SK-N-SH (cell line): ENCODE measurements at regions not wholly inside any gene's neighbourhood (a gene's known extent, or its start where the extent isn't known, plus 50 kb on each side); places are given as distances from the start of the nearest gene placed in this dataset.

Experiments used
- CTCF ChIA-PET: fragments of 300-600, 350-600 bp; formaldehyde crosslinking; extraction: SDS; loops from one replicate; lab custom pipeline; 2021; lab: Yijun Ruan, JAX
- POLR2A ChIA-PET: fragments of 350-600 bp; sonication (Branson Sonifier 250); formaldehyde crosslinking; extraction: SDS; loops from one replicate; lab custom pipeline; 2020; ENCODE audit warnings: antibody characterized with exemption, inconsistent platforms; lab: Yijun Ruan, JAX
- DNase-seq: peaks from one replicate; pipeline ENCODE4 v3.0.0; 2012
- H2AFZ ChIP-seq: fragments of 200-600 bp; sonication (generic); 2 replicates; pipeline ENCODE4 v1.8.1; 2016; ENCODE audit warnings: antibody characterized with exemption, mild to moderate bottlenecking, low read depth
- H3F3A ChIP-seq: fragments of 200-600 bp; sonication (generic); replicated peaks from 2 replicates; pipeline ENCODE3; 2016; ENCODE audit warnings: antibody characterized with exemption, mild to moderate bottlenecking; ENCODE audit not compliant: insufficient read depth
- H3K27ac ChIP-seq, 2 experiments: fragments of 200-500 bp in 1 of 2; fragments of 200-600 bp in 1 of 2; sonication (Bioruptor generic) in 1 of 2; sonication (generic), shearing (Covaris generic) in 1 of 2; 2 replicates each; pipeline versions ENCODE4 v1.5.1 to v1.6.1; 2014 to 2016; ENCODE audit warnings: low read depth in 2 of 2, inconsistent platforms in 1 of 2, low read length in 1 of 2, mild to moderate bottlenecking in 1 of 2, mixed read lengths in 1 of 2
- H3K27me3 ChIP-seq: fragments of 200-600 bp; sonication (generic), shearing (Covaris generic); 2 replicates; pipeline ENCODE4 v1.6.1; 2016; ENCODE audit warnings: mixed run types; ENCODE audit not compliant: insufficient read depth
- H3K36me3 ChIP-seq, 2 experiments: fragments of 200-500 bp in 1 of 2; fragments of 200-600 bp in 1 of 2; sonication (Bioruptor generic) in 1 of 2; sonication (generic) in 1 of 2; replicated peaks in 1 of 2; 2 replicates each; pipeline versions ENCODE3 to v1.5.1; 2014 to 2016; ENCODE audit warnings: low read length in 1 of 2, mild to moderate bottlenecking in 1 of 2; ENCODE audit not compliant: insufficient read depth in 2 of 2, control insufficient read depth in 1 of 2
- H3K4me1 ChIP-seq, 2 experiments: fragments of 200-500 bp in 1 of 2; fragments of 200-600 bp in 1 of 2; sonication (Bioruptor generic) in 1 of 2; sonication (generic), shearing (Covaris generic) in 1 of 2; 2 replicates each; pipeline versions ENCODE4 v1.5.1 to v1.6.1; 2014 to 2016; ENCODE audit warnings: low read depth in 1 of 2, low read length in 1 of 2, mixed run types in 1 of 2; ENCODE audit not compliant: insufficient read depth in 2 of 2, control insufficient read depth in 1 of 2
- H3K4me2 ChIP-seq: fragments of 200-600 bp; sonication (generic), shearing (Covaris generic); 2 replicates; pipeline ENCODE4 v1.6.1; 2017; ENCODE audit warnings: mixed run types
- H3K4me3 ChIP-seq, 2 experiments: fragments of 200-500 bp in 1 of 2; fragments of 200-600 bp in 1 of 2; sonication (Bioruptor generic) in 1 of 2; sonication (generic), shearing (Covaris generic) in 1 of 2; 2 replicates each; pipeline versions ENCODE4 v1.5.1 to v1.8.1; 2014 to 2016; ENCODE audit warnings: low read depth in 2 of 2, inconsistent platforms in 1 of 2, low read length in 1 of 2, mild to moderate bottlenecking in 1 of 2, mixed read lengths in 1 of 2, moderate library complexity in 1 of 2
- H3K79me2 ChIP-seq: fragments of 200-600 bp; sonication (generic); 2 replicates; pipeline ENCODE4 v1.8.1; 2017; ENCODE audit warnings: mild to moderate bottlenecking; ENCODE audit not compliant: insufficient read depth
- H3K9ac ChIP-seq: fragments of 200-600 bp; sonication (generic); 2 replicates; pipeline ENCODE4 v1.6.1; 2017; ENCODE audit warnings: mixed run types
- H3K9me2 ChIP-seq: fragments of 200-600 bp; sonication (generic); 2 replicates; pipeline ENCODE4 v1.6.1; 2017; ENCODE audit warnings: mixed run types
- H3K9me3 ChIP-seq: fragments of 200-600 bp; sonication (generic); 2 replicates; pipeline ENCODE4 v1.6.1; 2017; ENCODE audit warnings: mixed run types, mild to moderate bottlenecking, moderate library complexity
- H4K20me1 ChIP-seq: fragments of 200-600 bp; sonication (generic); 2 replicates; pipeline ENCODE4 v1.6.1; 2017; ENCODE audit warnings: mild to moderate bottlenecking, mixed run types; ENCODE audit not compliant: insufficient read depth
- CHD2 ChIP-seq: fragments of 150-350 bp; IDR thresholded peaks from 2 replicates; pipeline ENCODE4 v1.6.1; 2018; ENCODE audit warnings: low read length; ENCODE audit not compliant: partially characterized antibody
- EP300 ChIP-seq, 2 experiments: IDR thresholded peaks; 2 replicates each; pipeline versions ENCODE4 v1.4.0 to v1.6.1; 2012; ENCODE audit warnings: borderline replicate concordance in 1 of 2, low read depth in 1 of 2, low read length in 1 of 2
- FOSL2 ChIP-seq: IDR thresholded peaks from 2 replicates; pipeline ENCODE4 v1.4.0; 2012; ENCODE audit warnings: low read depth, mild to moderate bottlenecking, moderate library complexity, borderline replicate concordance
- FOXM1 ChIP-seq: IDR thresholded peaks from 2 replicates; pipeline ENCODE4 v1.4.0; 2012; ENCODE audit warnings: low read depth, mild to moderate bottlenecking
- IRF3 ChIP-seq: fragments of 150-350 bp; IDR thresholded peaks from 2 replicates; pipeline ENCODE4 v1.6.1; 2016; ENCODE audit warnings: mild to moderate bottlenecking, low read depth, low read length
- JUND ChIP-seq: IDR thresholded peaks from 2 replicates; pipeline ENCODE4 v1.4.0; 2012
- POLR2AphosphoS5 ChIP-seq: IDR thresholded peaks from 2 replicates; pipeline ENCODE4 v1.6.1; 2012; ENCODE audit warnings: low read depth, low read length
- RAD21 ChIP-seq: IDR thresholded peaks from 2 replicates; pipeline ENCODE4 v1.6.1; 2012; ENCODE audit warnings: mild to moderate bottlenecking, low read length
- RCOR1 ChIP-seq: fragments of 150-350 bp; IDR thresholded peaks from 2 replicates; pipeline ENCODE4 v1.6.1; 2017; ENCODE audit warnings: antibody characterized with exemption, low read length
- RFX5 ChIP-seq: IDR thresholded peaks from 2 replicates; pipeline ENCODE4 v1.6.1; 2012; ENCODE audit warnings: mild to moderate bottlenecking, improper control_type of control experiment, low read length
- RXRA ChIP-seq: IDR thresholded peaks from 2 replicates; pipeline ENCODE4 v1.4.0; 2012; ENCODE audit warnings: low read depth, mild to moderate bottlenecking, borderline replicate concordance
- SMC3 ChIP-seq: IDR thresholded peaks from 2 replicates; pipeline ENCODE4 v1.6.1; 2012; ENCODE audit warnings: low read depth, low read length, improper control_type of control experiment
- WGBS: methylation state at CpG from one replicate; pipeline ENCODE4 v1.1.6; 2017; ENCODE audit warnings: low lambda C conversion rate; 5-methylcytosine and 5-hydroxymethylcytosine counted together
- TF ChIP-seq, protein P1 (sequence below): IDR thresholded peaks from 2 replicates; pipeline ENCODE4 v1.4.0; 2012; ENCODE audit warnings: low read depth, borderline replicate concordance
- TF ChIP-seq, protein P2 (sequence below): IDR thresholded peaks from 2 replicates; pipeline ENCODE4; 2012
- TF ChIP-seq, protein P3 (sequence below): IDR thresholded peaks from 2 replicates; pipeline ENCODE4 v1.6.1; 2012; ENCODE audit warnings: mild to moderate bottlenecking, low read depth, low read length, moderate library complexity

DNA sequence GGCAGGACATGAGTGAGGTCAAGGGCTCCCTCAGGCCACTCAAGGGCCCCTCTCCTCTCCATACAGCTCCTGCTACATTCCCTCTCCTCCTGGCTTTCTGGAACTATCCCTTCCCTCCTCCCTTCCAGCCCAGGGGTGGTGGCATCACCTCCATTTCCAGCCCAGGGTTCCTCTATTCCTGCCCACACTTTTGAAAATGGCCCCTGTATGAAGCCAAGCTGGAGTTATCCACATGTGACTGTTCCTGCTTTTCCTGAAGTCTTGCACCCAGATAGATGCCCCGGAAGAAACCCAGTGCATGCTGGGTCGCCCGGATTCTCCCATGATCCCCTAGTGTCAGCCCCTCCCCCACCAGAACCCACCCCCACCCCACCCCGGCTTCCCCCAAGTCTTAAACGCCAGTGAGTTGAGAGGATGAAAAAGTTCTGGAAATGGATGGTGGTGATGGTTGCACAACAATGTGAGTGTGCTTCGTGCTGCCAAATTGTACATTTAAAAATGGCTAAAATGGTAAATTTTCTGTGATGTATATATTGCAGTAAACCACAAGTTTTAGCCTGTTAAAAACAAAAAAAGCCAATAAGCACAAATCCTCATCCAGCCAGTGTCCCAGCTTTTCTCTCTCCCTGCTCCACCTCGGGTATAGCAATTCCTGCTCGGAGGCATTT, 136.9 kb downstream of the SCARB1 start:
- Histone ChIP-seq H3K4me1 (peaks cover 2 to 17% of the 10 kb centered on the region in 2 experiments; a peak in 1 of 4 replicates), H3K9me3 (no peaks in the 10 kb centered on the region), H3K27me3 (no peaks in the 10 kb centered on the region), H4K20me1 (no peaks in the 10 kb centered on the region), H3K4me2 (no peak overlapping the region), H3K4me3 (no peak overlapping the region)
- CTCF ChIA-PET: interaction anchor here (1.2 to 1.8 kb wide), 2 partner anchors 41 to 673 kb away, joined by 3 to 4 read pairs; no protein-coding TSS in a partner anchor
- POLR2A ChIA-PET: no interaction called here
- WGBS: 92% methylated on average over 8 of the region's 8 CpGs
- DNase-seq: no peak
- TF ChIP-seq FOSL2: no peak
- TF ChIP-seq, protein P1, sequence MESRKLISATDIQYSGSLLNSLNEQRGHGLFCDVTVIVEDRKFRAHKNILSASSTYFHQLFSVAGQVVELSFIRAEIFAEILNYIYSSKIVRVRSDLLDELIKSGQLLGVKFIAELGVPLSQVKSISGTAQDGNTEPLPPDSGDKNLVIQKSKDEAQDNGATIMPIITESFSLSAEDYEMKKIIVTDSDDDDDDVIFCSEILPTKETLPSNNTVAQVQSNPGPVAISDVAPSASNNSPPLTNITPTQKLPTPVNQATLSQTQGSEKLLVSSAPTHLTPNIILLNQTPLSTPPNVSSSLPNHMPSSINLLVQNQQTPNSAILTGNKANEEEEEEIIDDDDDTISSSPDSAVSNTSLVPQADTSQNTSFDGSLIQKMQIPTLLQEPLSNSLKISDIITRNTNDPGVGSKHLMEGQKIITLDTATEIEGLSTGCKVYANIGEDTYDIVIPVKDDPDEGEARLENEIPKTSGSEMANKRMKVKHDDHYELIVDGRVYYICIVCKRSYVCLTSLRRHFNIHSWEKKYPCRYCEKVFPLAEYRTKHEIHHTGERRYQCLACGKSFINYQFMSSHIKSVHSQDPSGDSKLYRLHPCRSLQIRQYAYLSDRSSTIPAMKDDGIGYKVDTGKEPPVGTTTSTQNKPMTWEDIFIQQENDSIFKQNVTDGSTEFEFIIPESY: no peak
- TF ChIP-seq, all 33 proteins: peak for 0
- H3K36me3 ChIP-seq: no peaks in the 10 kb centered on the region
- H3F3A ChIP-seq: no peaks in the 10 kb centered on the region
- H2AFZ ChIP-seq: no peak overlapping the region
- H3K27ac ChIP-seq: no peak overlapping the region
- H3K79me2 ChIP-seq: no peaks in the 10 kb centered on the region
- no peak overlapping the region for H3K9ac ChIP-seq
- no peaks in the 10 kb centered on the region for H3K9me2 ChIP-seq

DNA sequence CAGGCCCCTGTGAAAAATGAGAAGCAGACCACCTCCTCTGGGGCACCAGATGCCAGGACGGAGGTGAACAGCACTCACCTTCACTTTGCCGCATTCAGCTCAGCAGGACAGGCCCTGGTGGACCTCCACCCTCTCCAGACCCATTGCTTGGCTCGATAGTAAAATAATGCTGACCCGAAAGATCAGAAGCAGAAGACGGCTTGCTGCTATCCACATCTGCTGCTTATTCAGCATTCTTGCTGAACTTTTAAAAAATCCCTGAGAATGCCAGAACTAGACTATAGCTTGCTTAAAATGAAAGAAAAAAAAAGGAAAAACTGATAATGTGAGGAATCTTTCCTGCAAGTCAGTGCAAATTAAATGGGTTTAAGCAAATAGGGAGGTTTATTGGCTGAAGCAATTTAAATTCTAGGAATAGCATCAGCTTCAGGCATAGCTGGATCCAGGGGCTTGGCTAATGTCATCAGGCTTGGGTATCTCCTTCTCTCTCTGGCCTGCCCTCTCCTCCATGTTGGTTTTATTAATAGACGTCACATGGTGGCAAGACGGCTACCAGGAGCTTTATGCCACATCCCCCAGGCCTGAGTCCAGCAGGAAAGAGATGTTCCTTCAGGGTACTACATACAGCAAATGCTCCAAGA, 137.9 kb downstream of the SCARB1 start:
- H3F3A ChIP-seq: peaks cover 8% of the 10 kb centered on the region
- H3K4me2 ChIP-seq: no peak overlapping the region
- no peaks in the 10 kb centered on the region for H3K9me3 ChIP-seq
- no peaks in the 10 kb centered on the region for H3K27me3 ChIP-seq
- WGBS: 90% methylated on average over 7 of the region's 7 CpGs
- H3K4me1 ChIP-seq: peaks cover 12 to 27% of the 10 kb centered on the region in 2 experiments; a peak in 2 of 4 replicates
- no peaks in the 10 kb centered on the region for H3K36me3 ChIP-seq
- no peaks in the 10 kb centered on the region for H3K9me2 ChIP-seq
- H4K20me1 ChIP-seq: no peaks in the 10 kb centered on the region
- H3K79me2 ChIP-seq: no peaks in the 10 kb centered on the region
- no peak overlapping the region for H3K4me3 ChIP-seq
- H2AFZ ChIP-seq: no peak overlapping the region
- DNase-seq: no peak
- H3K9ac ChIP-seq: no peak overlapping the region
- CTCF ChIA-PET: interaction anchor here (0.6 to 1.0 kb wide), 3 partner anchors 9 to 689 kb away, joined by 3 to 4 read pairs (median 3); no protein-coding TSS in a partner anchor
- H3K27ac ChIP-seq: no peak overlapping the region
- POLR2A ChIA-PET: no interaction called here
- TF ChIP-seq, protein P1: no peak
- no peak for TF ChIP-seq RFX5
- TF ChIP-seq, protein P2, sequence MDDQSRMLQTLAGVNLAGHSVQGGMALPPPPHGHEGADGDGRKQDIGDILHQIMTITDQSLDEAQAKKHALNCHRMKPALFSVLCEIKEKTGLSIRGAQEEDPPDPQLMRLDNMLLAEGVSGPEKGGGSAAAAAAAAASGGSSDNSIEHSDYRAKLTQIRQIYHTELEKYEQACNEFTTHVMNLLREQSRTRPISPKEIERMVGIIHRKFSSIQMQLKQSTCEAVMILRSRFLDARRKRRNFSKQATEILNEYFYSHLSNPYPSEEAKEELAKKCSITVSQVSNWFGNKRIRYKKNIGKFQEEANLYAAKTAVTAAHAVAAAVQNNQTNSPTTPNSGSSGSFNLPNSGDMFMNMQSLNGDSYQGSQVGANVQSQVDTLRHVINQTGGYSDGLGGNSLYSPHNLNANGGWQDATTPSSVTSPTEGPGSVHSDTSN: no peak
- no peak for TF ChIP-seq POLR2AphosphoS5
- TF ChIP-seq RCOR1: no peak
- TF ChIP-seq FOSL2: no peak
- TF ChIP-seq CHD2: no peak
- TF ChIP-seq JUND: no peak
- TF ChIP-seq FOXM1: no peak
- TF ChIP-seq EP300 (IDR thresholded peaks at IDR 0.05; ENCODE audit: borderline replicate concordance in 1 of 2, low read depth in 1 of 2, low read length in 1 of 2): no peak
- TF ChIP-seq, protein P3, sequence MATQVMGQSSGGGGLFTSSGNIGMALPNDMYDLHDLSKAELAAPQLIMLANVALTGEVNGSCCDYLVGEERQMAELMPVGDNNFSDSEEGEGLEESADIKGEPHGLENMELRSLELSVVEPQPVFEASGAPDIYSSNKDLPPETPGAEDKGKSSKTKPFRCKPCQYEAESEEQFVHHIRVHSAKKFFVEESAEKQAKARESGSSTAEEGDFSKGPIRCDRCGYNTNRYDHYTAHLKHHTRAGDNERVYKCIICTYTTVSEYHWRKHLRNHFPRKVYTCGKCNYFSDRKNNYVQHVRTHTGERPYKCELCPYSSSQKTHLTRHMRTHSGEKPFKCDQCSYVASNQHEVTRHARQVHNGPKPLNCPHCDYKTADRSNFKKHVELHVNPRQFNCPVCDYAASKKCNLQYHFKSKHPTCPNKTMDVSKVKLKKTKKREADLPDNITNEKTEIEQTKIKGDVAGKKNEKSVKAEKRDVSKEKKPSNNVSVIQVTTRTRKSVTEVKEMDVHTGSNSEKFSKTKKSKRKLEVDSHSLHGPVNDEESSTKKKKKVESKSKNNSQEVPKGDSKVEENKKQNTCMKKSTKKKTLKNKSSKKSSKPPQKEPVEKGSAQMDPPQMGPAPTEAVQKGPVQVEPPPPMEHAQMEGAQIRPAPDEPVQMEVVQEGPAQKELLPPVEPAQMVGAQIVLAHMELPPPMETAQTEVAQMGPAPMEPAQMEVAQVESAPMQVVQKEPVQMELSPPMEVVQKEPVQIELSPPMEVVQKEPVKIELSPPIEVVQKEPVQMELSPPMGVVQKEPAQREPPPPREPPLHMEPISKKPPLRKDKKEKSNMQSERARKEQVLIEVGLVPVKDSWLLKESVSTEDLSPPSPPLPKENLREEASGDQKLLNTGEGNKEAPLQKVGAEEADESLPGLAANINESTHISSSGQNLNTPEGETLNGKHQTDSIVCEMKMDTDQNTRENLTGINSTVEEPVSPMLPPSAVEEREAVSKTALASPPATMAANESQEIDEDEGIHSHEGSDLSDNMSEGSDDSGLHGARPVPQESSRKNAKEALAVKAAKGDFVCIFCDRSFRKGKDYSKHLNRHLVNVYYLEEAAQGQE: no peak
- TF ChIP-seq RXRA: no peak
- no peak for TF ChIP-seq SMC3
- no peak for TF ChIP-seq IRF3
- no peak for TF ChIP-seq RAD21
